HepG2 (cell line): ENCODE measurements at regions not wholly inside any gene's neighbourhood (a gene's known extent, or its start where the extent isn't known, plus 50 kb on each side); places are given as distances from the start of the nearest gene placed in this dataset.

ENCODE experiments used
- ATAC-seq: fragments of 200-7000 bp; cut with Tn5 transposase; 3 replicates; pipeline ENCODE4 v1.9.1; 2020; ENCODE audit warnings: mild to moderate bottlenecking, moderate library complexity
- BruUV-seq: library from RNA; stranded (reverse); fragments of 400-500 nt; replicated peaks from 2 replicates; lab custom pipeline; 2021; lab: Mats Ljungman, UMichigan
- CTCF ChIA-PET: fragments of 300-600 bp; formaldehyde crosslinking; extraction: SDS; loops from one replicate; lab custom pipeline; 2021; ENCODE audit warnings: low total read pairs, inconsistent platforms, low intra/inter-chr PET ratio; lab: Yijun Ruan, JAX
- POLR2A ChIA-PET: fragments of 350-600 bp; sonication (Branson Sonifier 250); formaldehyde crosslinking; loops from one replicate; lab custom pipeline; 2020; ENCODE audit warnings: antibody characterized with exemption, inconsistent platforms; lab: Yijun Ruan, JAX
- DNase-seq: peaks from one replicate; pipeline ENCODE4 v3.0.0-alpha.2; 2015; ENCODE audit warnings: low spot score
- FAIRE-seq: peaks from 3 replicates; lab custom pipeline; 2011; peaks lifted over from hg19 to GRCh38; lab: Jason Lieb, UNC
- H2AFZ ChIP-seq: one replicate; pipeline ENCODE4 v1.6.1; 2011; ENCODE audit warnings: low read length, inconsistent platforms
- H3K27ac ChIP-seq: fragments of 300-600 bp; 3 replicates; pipeline ENCODE4 v1.8.0; 2011; ENCODE audit warnings: mixed run types, mild to moderate bottlenecking, mixed read lengths, low read length, inconsistent platforms; ENCODE audit not compliant: insufficient read depth; ENCODE audit errors: extremely low read length
- H3K27me3 ChIP-seq, 2 experiments: fragments of 200-600 bp in 1 of 2; 2 replicates in 1 of 2; 3 replicates in 1 of 2; pipeline versions ENCODE4 v1.6.0 to v1.8.0; 2011; ENCODE audit warnings: low read length in 2 of 2, mild to moderate bottlenecking in 2 of 2, moderate library complexity in 2 of 2, inconsistent platforms in 1 of 2; ENCODE audit not compliant: insufficient read depth in 2 of 2, control insufficient read depth in 1 of 2
- H3K36me3 ChIP-seq, 2 experiments: fragments of 200-600 bp in 1 of 2; replicated peaks in 1 of 2; 2 replicates in 1 of 2; 3 replicates in 1 of 2; pipeline versions ENCODE4 v1.5.1 to v1.8.0; 2011; ENCODE audit warnings: low read length in 2 of 2, inconsistent platforms in 1 of 2; ENCODE audit not compliant: insufficient read depth in 2 of 2, control insufficient read depth in 1 of 2
- H3K4me1 ChIP-seq: 2 replicates; pipeline ENCODE4 v1.5.1; 2012; ENCODE audit warnings: low read length, inconsistent platforms; ENCODE audit not compliant: insufficient read depth
- H3K4me2 ChIP-seq: 2 replicates; pipeline ENCODE4 v1.6.0; 2011; ENCODE audit warnings: low read depth, low read length, inconsistent platforms
- H3K4me3 ChIP-seq, 3 experiments: fragments of 200-600 bp in 1 of 3; sonication (generic), shearing (Covaris generic) in 1 of 3; replicated peaks in 1 of 3; 2 replicates each; pipeline ENCODE4 v1.5.1; 2011 to 2016; ENCODE audit warnings: low read length in 3 of 3, inconsistent platforms in 2 of 3, low read depth in 2 of 3, mild to moderate bottlenecking in 2 of 3, control low read depth in 1 of 3, mixed read lengths in 1 of 3; ENCODE audit not compliant: insufficient read depth in 1 of 3
- H3K79me2 ChIP-seq: one replicate; pipeline ENCODE4 v1.6.1; 2011; ENCODE audit warnings: low read length, inconsistent platforms; ENCODE audit not compliant: insufficient read depth
- H3K9ac ChIP-seq: 2 replicates; pipeline ENCODE4 v1.6.0; 2011; ENCODE audit warnings: mild to moderate bottlenecking, low read depth, low read length, inconsistent platforms; ENCODE audit not compliant: insufficient read depth
- H3K9me3 ChIP-seq: 2 replicates; pipeline ENCODE4 v1.5.1; 2012; ENCODE audit warnings: mild to moderate bottlenecking, low read length
- H4K20me1 ChIP-seq: 2 replicates; pipeline ENCODE4 v1.6.0; 2011; ENCODE audit warnings: inconsistent platforms, mild to moderate bottlenecking, low read length, moderate library complexity; ENCODE audit not compliant: insufficient read depth
- CCDC6 ChIP-seq: sonication (generic); formaldehyde crosslinking; IDR thresholded peaks from 2 replicates; pipeline ENCODE4 v1.8.1; 2022; ENCODE audit warnings: mild to moderate bottlenecking, missing genetic modification reagents, moderate library complexity
- IKZF4 ChIP-seq: sonication (generic); formaldehyde crosslinking; IDR thresholded peaks from 2 replicates; pipeline ENCODE4 v1.5.1; 2020; ENCODE audit warnings: borderline replicate concordance, mild to moderate bottlenecking, low read depth, missing genetic modification reagents; ENCODE audit errors: not compliant biosample characterization
- MAF1 ChIP-seq: sonication (generic); formaldehyde crosslinking; IDR thresholded peaks from 2 replicates; pipeline ENCODE4 v1.5.0; 2020; ENCODE audit warnings: missing genetic modification reagents, borderline replicate concordance
- PCBP1 ChIP-seq: fragments of 200-400 bp; formaldehyde crosslinking; IDR thresholded peaks from 2 replicates; pipeline ENCODE4 v1.6.1; 2017; ENCODE audit warnings: mild to moderate bottlenecking, low read depth, low read length, borderline replicate concordance
- ZNF101 ChIP-seq: sonication (generic); formaldehyde crosslinking; IDR thresholded peaks from 2 replicates; pipeline ENCODE4 v1.4.0; 2020; ENCODE audit warnings: mild to moderate bottlenecking, low read depth, missing genetic modification reagents, borderline replicate concordance
- ZNF839 ChIP-seq: sonication (generic); formaldehyde crosslinking; IDR thresholded peaks from 2 replicates; pipeline ENCODE4 v1.4.0; 2020; ENCODE audit warnings: missing genetic modification reagents, mild to moderate bottlenecking, borderline replicate concordance
- WGBS: methylation state at CpG from one replicate; pipeline ENCODE4 v1.1.6; 2017; ENCODE audit warnings: low lambda C conversion rate; 5-methylcytosine and 5-hydroxymethylcytosine counted together
- in situ Hi-C: cut with HindIII; loops from 2 replicates; pipeline ENCODE4 v1.10.0; 2017; ENCODE audit warnings: low pct_unique_long_range_greater_than_20kb; ENCODE audit not compliant: extremely low pct_ligation_motif_present
- intact Hi-C: fragments of 100-400 bp; cut with micrococcal nuclease; formaldehyde crosslinking; loops from one replicate; pipeline ENCODE4 v1.10.0; 2022; ENCODE audit not compliant: unreplicated experiment
- TF ChIP-seq, protein P1 (sequence below): sonication (generic); formaldehyde crosslinking; conservative IDR thresholded peaks from 2 replicates; pipeline ENCODE4 v1.4.0; 2020; ENCODE audit warnings: missing genetic modification reagents
- TF ChIP-seq, protein P2 (sequence below): sonication (generic); formaldehyde crosslinking; IDR thresholded peaks from 2 replicates; pipeline ENCODE4 v1.4.0; 2020; ENCODE audit warnings: mild to moderate bottlenecking, missing genetic modification reagents
- TF ChIP-seq, protein P3 (sequence below): IDR thresholded peaks from 2 replicates; pipeline ENCODE4 v1.6.1; 2016; ENCODE audit warnings: missing biosample characterization, missing genetic modification reagents, low read depth

DNA sequence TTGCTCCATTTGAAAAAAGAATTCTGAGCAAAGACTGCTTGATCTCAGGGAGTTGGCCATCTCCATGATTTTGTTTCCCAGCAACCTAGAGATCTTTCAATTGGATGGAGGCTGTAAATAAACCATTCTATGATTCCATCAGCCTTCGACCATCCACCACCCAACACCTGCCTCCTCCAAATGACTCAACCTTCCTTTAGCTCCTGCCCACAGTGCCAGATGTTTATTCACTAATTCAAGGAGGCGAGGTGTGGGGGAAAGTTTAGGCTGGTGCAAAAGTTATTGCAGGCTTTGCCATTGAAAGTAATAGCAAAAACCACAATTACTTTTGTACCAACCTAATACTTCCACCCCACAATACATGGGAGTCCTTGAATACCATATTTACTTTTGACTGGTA, 327.5 kb downstream of the CAAP1 start:
- intact Hi-C loops (no loop called here), in situ Hi-C loops (no loop called here)
- no peaks in the 10 kb centered on the region for H3K79me2 ChIP-seq
- no TSS peak for BruUV-seq
- H3K9me3 ChIP-seq = no peaks in the 10 kb centered on the region
- no peaks in the 10 kb centered on the region for H4K20me1 ChIP-seq
- no peak overlapping the region for H3K27ac ChIP-seq
- FAIRE-seq (no peak), DNase-seq (no peak), ATAC-seq (no peak)
- H3K27me3 ChIP-seq = no peaks in the 10 kb centered on the region
- no peak overlapping the region for H2AFZ ChIP-seq
- no peaks in the 10 kb centered on the region for H3K36me3 ChIP-seq
- ChIA-PET POLR2A (no interaction called here), CTCF (no interaction called here)
- H3K4me3 ChIP-seq = no peak overlapping the region
- WGBS = 0% methylated on average over 2 of the region's 2 CpGs
- H3K9ac ChIP-seq = no peak overlapping the region
- no peak for TF ChIP-seq CCDC6 (CRISPR knock-in tag)
- TF ChIP-seq ZNF101 = no peak
- TF ChIP-seq ZNF839 (CRISPR knock-in tag) = no peak
- TF ChIP-seq, protein P1, sequence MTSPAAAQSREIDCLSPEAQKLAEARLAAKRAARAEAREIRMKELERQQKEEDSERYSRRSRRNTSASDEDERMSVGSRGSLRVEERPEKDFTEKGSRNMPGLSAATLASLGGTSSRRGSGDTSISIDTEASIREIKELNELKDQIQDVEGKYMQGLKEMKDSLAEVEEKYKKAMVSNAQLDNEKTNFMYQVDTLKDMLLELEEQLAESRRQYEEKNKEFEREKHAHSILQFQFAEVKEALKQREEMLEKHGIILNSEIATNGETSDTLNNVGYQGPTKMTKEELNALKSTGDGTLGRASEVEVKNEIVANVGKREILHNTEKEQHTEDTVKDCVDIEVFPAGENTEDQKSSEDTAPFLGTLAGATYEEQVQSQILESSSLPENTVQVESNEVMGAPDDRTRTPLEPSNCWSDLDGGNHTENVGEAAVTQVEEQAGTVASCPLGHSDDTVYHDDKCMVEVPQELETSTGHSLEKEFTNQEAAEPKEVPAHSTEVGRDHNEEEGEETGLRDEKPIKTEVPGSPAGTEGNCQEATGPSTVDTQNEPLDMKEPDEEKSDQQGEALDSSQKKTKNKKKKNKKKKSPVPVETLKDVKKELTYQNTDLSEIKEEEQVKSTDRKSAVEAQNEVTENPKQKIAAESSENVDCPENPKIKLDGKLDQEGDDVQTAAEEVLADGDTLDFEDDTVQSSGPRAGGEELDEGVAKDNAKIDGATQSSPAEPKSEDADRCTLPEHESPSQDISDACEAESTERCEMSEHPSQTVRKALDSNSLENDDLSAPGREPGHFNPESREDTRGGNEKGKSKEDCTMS (CRISPR knock-in tag) = no peak
- peaks cover 7% of the 10 kb centered on the region for H3K4me1 ChIP-seq
- no peak overlapping the region for H3K4me2 ChIP-seq

DNA sequence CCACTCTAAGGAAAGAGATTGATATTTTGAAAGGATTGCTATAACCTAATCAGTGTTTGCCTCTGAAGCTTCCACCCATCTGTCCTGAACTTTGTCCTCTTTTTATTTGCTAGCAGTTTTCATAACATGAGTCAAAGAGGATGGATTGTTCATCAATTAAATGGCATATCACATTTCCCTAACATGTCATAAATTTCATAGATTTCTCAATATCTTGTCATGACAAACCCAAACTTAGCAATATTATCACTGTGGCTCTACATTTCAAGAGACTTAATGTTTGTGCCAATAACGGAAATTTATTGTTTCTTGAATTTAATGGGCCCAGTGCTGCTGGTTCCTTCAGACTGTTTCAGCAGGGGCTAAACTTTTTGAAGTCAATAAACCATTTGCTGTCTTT, 330.3 kb downstream of the CAAP1 start:
- H3K36me3 ChIP-seq = no peaks in the 10 kb centered on the region
- H3K4me2 ChIP-seq = no peak overlapping the region
- FAIRE-seq = no peak
- TF ChIP-seq, protein P2, sequence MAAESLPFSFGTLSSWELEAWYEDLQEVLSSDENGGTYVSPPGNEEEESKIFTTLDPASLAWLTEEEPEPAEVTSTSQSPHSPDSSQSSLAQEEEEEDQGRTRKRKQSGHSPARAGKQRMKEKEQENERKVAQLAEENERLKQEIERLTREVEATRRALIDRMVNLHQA (CRISPR knock-in tag) = no peak
- TF ChIP-seq IKZF4 (CRISPR knock-in tag) (no peak), MAF1 (CRISPR knock-in tag) (no peak), PCBP1 (no peak)
- TF ChIP-seq, protein P3, sequence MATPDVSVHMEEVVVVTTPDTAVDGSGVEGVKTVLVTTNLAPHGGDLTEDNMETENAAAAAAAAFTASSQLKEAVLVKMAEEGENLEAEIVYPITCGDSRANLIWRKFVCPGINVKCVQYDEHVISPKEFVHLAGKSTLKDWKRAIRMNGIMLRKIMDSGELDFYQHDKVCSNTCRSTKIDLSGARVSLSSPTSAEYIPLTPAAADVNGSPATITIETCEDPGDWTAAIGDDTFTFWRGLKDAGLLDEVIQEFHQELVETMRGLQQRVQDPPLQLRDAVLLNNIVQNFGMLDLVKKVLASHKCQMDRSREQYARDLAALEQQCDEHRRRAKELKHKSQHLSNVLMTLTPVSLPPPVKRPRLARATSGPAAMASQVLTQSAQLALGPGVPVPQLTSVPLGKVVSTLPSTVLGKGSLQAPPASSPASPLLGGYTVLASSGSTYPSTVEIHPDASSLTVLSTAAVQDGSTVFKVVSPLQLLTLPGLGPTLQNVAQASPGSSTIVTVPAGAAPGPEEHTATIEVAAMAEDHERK (CRISPR knock-in tag) = no peak

More for the DNA sequence above, 330.3 kb downstream of the CAAP1 start:
- ChIA-PET CTCF (no interaction called here), POLR2A (no interaction called here)
- 0% methylated on average over 1 of the region's 1 CpG for WGBS
- DNase-seq = peak; percentile 20
- H3K27ac ChIP-seq = no peak overlapping the region
- no peak for ATAC-seq
- no peaks in the 10 kb centered on the region for H3K27me3 ChIP-seq
- no peaks in the 10 kb centered on the region for H3K79me2 ChIP-seq
- no peak overlapping the region for H3K4me3 ChIP-seq
- peaks cover 7% of the 10 kb centered on the region for H3K4me1 ChIP-seq
- intact Hi-C loops = no loop called here
- in situ Hi-C loops = no loop called here
- H4K20me1 ChIP-seq = no peaks in the 10 kb centered on the region
- no peaks in the 10 kb centered on the region for H3K9me3 ChIP-seq
- no peak overlapping the region for H2AFZ ChIP-seq
- H3K9ac ChIP-seq = no peak overlapping the region
- no TSS peak for BruUV-seq
